ACC112 (cell line): ENCODE measurements at regions not wholly inside any gene's neighbourhood (a gene's known extent, or its start where the extent isn't known, plus 50 kb on each side); places are given as distances from the start of the nearest gene placed in this dataset.

Source experiments
- H2AFZ ChIP-seq: fragments of 200-600 bp; sonication (generic); one replicate; pipeline ENCODE4 v1.6.0; 2017; ENCODE audit warnings: antibody characterized with exemption, low read length; ENCODE audit not compliant: unreplicated experiment
- H3K27ac ChIP-seq: fragments of 200-600 bp; sonication (generic); 2 replicates; pipeline ENCODE4 v1.5.1; 2014; ENCODE audit warnings: low read depth, mild to moderate bottlenecking, antibody characterized with exemption, low read length, moderate library complexity
- H3K27me3 ChIP-seq: fragments of 200-600 bp; sonication (generic); 2 replicates; pipeline ENCODE4 v1.6.1; 2014; ENCODE audit warnings: mild to moderate bottlenecking, antibody characterized with exemption, low read length, moderate library complexity, mixed read lengths; ENCODE audit not compliant: insufficient read depth
- H3K36me3 ChIP-seq: fragments of 200-600 bp; sonication (generic); 2 replicates; pipeline ENCODE4 v1.6.1; 2016; ENCODE audit warnings: mild to moderate bottlenecking, antibody characterized with exemption, low read length, moderate library complexity, mixed read lengths; ENCODE audit not compliant: insufficient read depth
- H3K4me1 ChIP-seq: fragments of 200-600 bp; sonication (generic); one replicate; pipeline ENCODE4 v1.6.1; 2016; ENCODE audit warnings: low read length, mixed read lengths; ENCODE audit not compliant: insufficient read depth, unreplicated experiment, control insufficient read depth
- H3K4me3 ChIP-seq: fragments of 200-600 bp; sonication (generic); 2 replicates; pipeline ENCODE4 v1.5.1; 2014; ENCODE audit warnings: mild to moderate bottlenecking, low read depth, low read length
- H3K79me2 ChIP-seq: fragments of 200-600 bp; sonication (generic); one replicate; pipeline ENCODE4 v1.6.0; 2016; ENCODE audit warnings: low read length; ENCODE audit not compliant: control insufficient read depth, unreplicated experiment, insufficient read depth

GRCh38 chr3:25019506-25019905 lies 408.6 kb upstream of the RARB start:
- Histone ChIP-seq H3K79me2 (no peaks in the 10 kb centered on the region), H3K36me3 (no peaks in the 10 kb centered on the region), H2AFZ (no peak overlapping the region), H3K4me1 (no peaks in the 10 kb centered on the region), H3K4me3 (no peak overlapping the region), H3K27ac (no peak overlapping the region), H3K27me3 (no peaks in the 10 kb centered on the region)

- no peak overlapping the region for H2AFZ ChIP-seq
Observed at GRCh38 chr3:25021816-25022215, 406.2 kb upstream of the RARB start.

GRCh38 chr3:25023876-25024275 lies 404.2 kb upstream of the RARB start:
- no peaks in the 10 kb centered on the region for H3K36me3 ChIP-seq
- no peak overlapping the region for H3K27ac ChIP-seq
- H2AFZ ChIP-seq: no peak overlapping the region
- no peaks in the 10 kb centered on the region for H3K27me3 ChIP-seq
- H3K4me3 ChIP-seq: no peak overlapping the region
- H3K4me1 ChIP-seq: no peaks in the 10 kb centered on the region
- no peaks in the 10 kb centered on the region for H3K79me2 ChIP-seq

More at GRCh38 chr3:25021816-25022215, 406.2 kb upstream of the RARB start:
- H3K27ac ChIP-seq: no peak overlapping the region
- no peaks in the 10 kb centered on the region for H3K27me3 ChIP-seq
- no peaks in the 10 kb centered on the region for H3K4me1 ChIP-seq
- no peaks in the 10 kb centered on the region for H3K36me3 ChIP-seq
- no peak overlapping the region for H3K4me3 ChIP-seq
- H3K79me2 ChIP-seq: no peaks in the 10 kb centered on the region

- Histone ChIP-seq H3K4me3 (no peak overlapping the region), H2AFZ (no peak overlapping the region), H3K36me3 (no peaks in the 10 kb centered on the region), H3K27ac (no peak overlapping the region), H3K4me1 (no peaks in the 10 kb centered on the region), H3K79me2 (no peaks in the 10 kb centered on the region), H3K27me3 (no peaks in the 10 kb centered on the region)
Observed at GRCh38 chr3:25025236-25025635, 402.8 kb upstream of the RARB start.

GRCh38 chr3:25027650-25028049 lies 400.4 kb upstream of the RARB start:
- no peaks in the 10 kb centered on the region for H3K36me3 ChIP-seq
- no peaks in the 10 kb centered on the region for H3K4me1 ChIP-seq
- no peak overlapping the region for H3K27ac ChIP-seq
- H3K4me3 ChIP-seq: no peak overlapping the region
- H2AFZ ChIP-seq: no peak overlapping the region
- no peaks in the 10 kb centered on the region for H3K79me2 ChIP-seq
- no peaks in the 10 kb centered on the region for H3K27me3 ChIP-seq

GRCh38 chr3:25029820-25030219 lies 398.2 kb upstream of the RARB start:
- no peaks in the 10 kb centered on the region for H3K27me3 ChIP-seq
- H3K36me3 ChIP-seq: no peaks in the 10 kb centered on the region
- no peaks in the 10 kb centered on the region for H3K4me1 ChIP-seq
- no peaks in the 10 kb centered on the region for H3K79me2 ChIP-seq
- H3K27ac ChIP-seq: no peak overlapping the region
- H2AFZ ChIP-seq: no peak overlapping the region
- H3K4me3 ChIP-seq: no peak overlapping the region

- Histone ChIP-seq H3K36me3 (no peaks in the 10 kb centered on the region), H3K27ac (no peak overlapping the region), H3K4me1 (peaks cover 9% of the 10 kb centered on the region), H2AFZ (no peak overlapping the region), H3K79me2 (no peaks in the 10 kb centered on the region), H3K27me3 (no peaks in the 10 kb centered on the region), H3K4me3 (no peak overlapping the region)
Observed at GRCh38 chr3:25032344-25032743, 395.7 kb upstream of the RARB start.

- no peak overlapping the region for H2AFZ ChIP-seq
- peaks cover 14% of the 10 kb centered on the region for H3K4me1 ChIP-seq
- H3K79me2 ChIP-seq: no peaks in the 10 kb centered on the region
- no peak overlapping the region for H3K27ac ChIP-seq
- no peaks in the 10 kb centered on the region for H3K27me3 ChIP-seq
- no peaks in the 10 kb centered on the region for H3K36me3 ChIP-seq
- no peak overlapping the region for H3K4me3 ChIP-seq
Observed at GRCh38 chr3:25033407-25034029, 394.5 kb upstream of the RARB start.

GRCh38 chr3:25035526-25035925 lies 392.5 kb upstream of the RARB start:
- Histone ChIP-seq H2AFZ (no peak overlapping the region), H3K36me3 (no peaks in the 10 kb centered on the region), H3K79me2 (no peaks in the 10 kb centered on the region), H3K4me3 (no peak overlapping the region), H3K4me1 (peaks cover 17% of the 10 kb centered on the region), H3K27ac (no peak overlapping the region), H3K27me3 (no peaks in the 10 kb centered on the region)

GRCh38 chr3:25036633-25037032 lies 391.4 kb upstream of the RARB start:
- Histone ChIP-seq H3K4me1 (peaks cover 21% of the 10 kb centered on the region), H3K27ac (no peak overlapping the region), H3K36me3 (no peaks in the 10 kb centered on the region), H3K4me3 (no peak overlapping the region), H3K27me3 (no peaks in the 10 kb centered on the region), H2AFZ (no peak overlapping the region), H3K79me2 (no peaks in the 10 kb centered on the region)

GRCh38 chr3:25037049-25037547 lies 391.0 kb upstream of the RARB start:
- Histone ChIP-seq H3K4me1 (peaks cover 21% of the 10 kb centered on the region), H3K4me3 (no peak overlapping the region), H2AFZ (no peak overlapping the region), H3K27ac (no peak overlapping the region), H3K27me3 (no peaks in the 10 kb centered on the region), H3K36me3 (no peaks in the 10 kb centered on the region), H3K79me2 (no peaks in the 10 kb centered on the region)
